ENCODE measurements at regions not wholly inside any gene's neighbourhood (a gene's known extent, or its start where the extent isn't known, plus 50 kb on each side); places are given as distances from the start of the nearest gene placed in this dataset.

- Histone ChIP-seq H3K4me3 (no peak overlapping the region), H3K4me1 (ENCODE audit: control insufficient read depth in 5 of 5, insufficient read depth in 5 of 5, low read length in 5 of 5) (no peaks in the 10 kb centered on the region), H3K36me3 (ENCODE audit: control insufficient read depth in 4 of 4, insufficient read depth in 4 of 4, low read length in 4 of 4) (peaks cover 0 to 9% (median 0%) of the 10 kb centered on the region in 4 donors), H3K27me3 (ENCODE audit: control insufficient read depth in 3 of 3, insufficient read depth in 3 of 3, low read length in 2 of 3) (no peaks in the 10 kb centered on the region), H3K9ac (ENCODE audit: insufficient read depth in 1 of 2, low read length in 2 of 2) (no peak overlapping the region), H3K9me3 (ENCODE audit: control insufficient read depth in 4 of 4, insufficient read depth in 3 of 4, low read length in 3 of 4) (peaks cover 0 to 1% (median 0%) of the 10 kb centered on the region in 4 donors), H3K27ac (ENCODE audit: low read depth in 1 of 2, low read length in 1 of 2) (no peak overlapping the region)
- ATAC-seq (ENCODE audit: insufficient read depth, low FRiP score) (no peak), DNase-seq (no peak)
- 98 to 100% methylated on average over 3 of the region's 3 CpGs for WGBS, 2 donors
- no peak for TF ChIP-seq CTCF (IDR thresholded peaks at IDR 0.05; ENCODE audit: control extremely low read depth, extremely low read depth)
Measured at GRCh38 chr14:71619472-71619871, 312.8 kb upstream of the RGS6 start.

- no peaks in the 10 kb centered on the region for H3K4me1 ChIP-seq (ENCODE audit: control insufficient read depth in 5 of 5, insufficient read depth in 5 of 5, low read length in 5 of 5)
- ATAC-seq (ENCODE audit: insufficient read depth, low FRiP score) (no peak), DNase-seq (no peak)
- no peak overlapping the region for H3K9ac ChIP-seq (ENCODE audit: insufficient read depth in 1 of 2, low read length in 2 of 2)
- H3K27ac ChIP-seq (ENCODE audit: low read depth in 1 of 2, low read length in 1 of 2): no peak overlapping the region
- no peak overlapping the region for H3K4me3 ChIP-seq
- TF ChIP-seq CTCF (IDR thresholded peaks at IDR 0.05; ENCODE audit: control extremely low read depth, extremely low read depth): no peak
- H3K27me3 ChIP-seq (ENCODE audit: control insufficient read depth in 3 of 3, insufficient read depth in 3 of 3, low read length in 2 of 3): no peaks in the 10 kb centered on the region
- WGBS, 2 donors: 94% methylated on average over 2 of the region's 2 CpGs
- peaks cover 0 to 9% (median 0%) of the 10 kb centered on the region in 4 donors for H3K36me3 ChIP-seq (ENCODE audit: control insufficient read depth in 4 of 4, insufficient read depth in 4 of 4, low read length in 4 of 4)
- H3K9me3 ChIP-seq (ENCODE audit: control insufficient read depth in 4 of 4, insufficient read depth in 3 of 4, low read length in 3 of 4): peaks cover 0 to 1% (median 0%) of the 10 kb centered on the region in 4 donors
Measured at GRCh38 chr14:71620401-71620800, 311.8 kb upstream of the RGS6 start.

GRCh38 chr14:71621276-71621675, 311.0 kb upstream of the RGS6 start:
- no peak overlapping the region for H3K9ac ChIP-seq (ENCODE audit: insufficient read depth in 1 of 2, low read length in 2 of 2)
- no peak overlapping the region for H3K4me3 ChIP-seq
- no peaks in the 10 kb centered on the region for H3K4me1 ChIP-seq (ENCODE audit: control insufficient read depth in 5 of 5, insufficient read depth in 5 of 5, low read length in 5 of 5)
- WGBS, 2 donors: 95% methylated on average over 4 of the region's 4 CpGs
- H3K9me3 ChIP-seq (ENCODE audit: control insufficient read depth in 4 of 4, insufficient read depth in 3 of 4, low read length in 3 of 4): peaks cover 0 to 1% (median 0%) of the 10 kb centered on the region in 4 donors
- no peak overlapping the region for H3K27ac ChIP-seq (ENCODE audit: low read depth in 1 of 2, low read length in 1 of 2)
- H3K27me3 ChIP-seq (ENCODE audit: control insufficient read depth in 3 of 3, insufficient read depth in 3 of 3, low read length in 2 of 3): no peaks in the 10 kb centered on the region
- ATAC-seq (ENCODE audit: insufficient read depth, low FRiP score) (no peak), DNase-seq (no peak)
- TF ChIP-seq CTCF (IDR thresholded peaks at IDR 0.05; ENCODE audit: control extremely low read depth, extremely low read depth): no peak
- H3K36me3 ChIP-seq (ENCODE audit: control insufficient read depth in 4 of 4, insufficient read depth in 4 of 4, low read length in 4 of 4): peaks cover 0 to 9% (median 0%) of the 10 kb centered on the region in 4 donors

GRCh38 chr14:71621980-71622605, 310.1 kb upstream of the RGS6 start:
- Histone ChIP-seq H3K36me3 (ENCODE audit: control insufficient read depth in 4 of 4, insufficient read depth in 4 of 4, low read length in 4 of 4) (peaks cover 0 to 9% (median 0%) of the 10 kb centered on the region in 4 donors), H3K4me1 (ENCODE audit: control insufficient read depth in 5 of 5, insufficient read depth in 5 of 5, low read length in 5 of 5) (no peaks in the 10 kb centered on the region), H3K4me3 (no peak overlapping the region), H3K9ac (ENCODE audit: insufficient read depth in 1 of 2, low read length in 2 of 2) (no peak overlapping the region), H3K27me3 (ENCODE audit: control insufficient read depth in 3 of 3, insufficient read depth in 3 of 3, low read length in 2 of 3) (no peaks in the 10 kb centered on the region), H3K27ac (ENCODE audit: low read depth in 1 of 2, low read length in 1 of 2) (no peak overlapping the region), H3K9me3 (ENCODE audit: control insufficient read depth in 4 of 4, insufficient read depth in 3 of 4, low read length in 3 of 4) (peaks cover 0 to 1% (median 0%) of the 10 kb centered on the region in 4 donors)
- TF ChIP-seq CTCF (IDR thresholded peaks at IDR 0.05; ENCODE audit: control extremely low read depth, extremely low read depth): no peak
- no peak for ATAC-seq (ENCODE audit: insufficient read depth, low FRiP score)
- no peak for DNase-seq
- 82 to 89% methylated on average over 4 of the region's 4 CpGs for WGBS, 2 donors

All from lung (tissue), 11 donors.